Erythroblast (primary cell): ENCODE measurements at regions not wholly inside any gene's neighbourhood (a gene's known extent, or its start where the extent isn't known, plus 50 kb on each side); places are given as distances from the start of the nearest gene placed in this dataset.

Experiments
- GATA1 ChIP-seq: IDR thresholded peaks from 2 replicates; pipeline ENCODE4 v1.6.1; 2011; ENCODE audit warnings: low read depth, mild to moderate bottlenecking, control low read depth, low read length, moderate library complexity
- POLR2A ChIP-seq: IDR thresholded peaks from 2 replicates; pipeline ENCODE4 v1.6.1; 2011; ENCODE audit warnings: mild to moderate bottlenecking, low read length

GRCh38 chr10:64659311-64659710 is 1138.1 kb downstream of the REEP3 start:
- no peak for TF ChIP-seq POLR2A
- TF ChIP-seq GATA1 = no peak
